OCI-LY7 (cell line): ENCODE measurements at regions not wholly inside any gene's neighbourhood (a gene's known extent, or its start where the extent isn't known, plus 50 kb on each side); places are given as distances from the start of the nearest gene placed in this dataset.

Source experiments
- BruUV-seq: library from RNA; stranded (reverse); fragments of 400-500 nt; replicated peaks from 2 replicates; lab custom pipeline; 2021; lab: Mats Ljungman, UMichigan
- CTCF ChIA-PET: fragments of 300-600 bp; sonication (Branson Sonifier 250); formaldehyde crosslinking; loops from one replicate; lab custom pipeline; 2022; ENCODE audit warnings: antibody characterized with exemption; ENCODE audit not compliant: unreplicated experiment; lab: Charles Lee
- POLR2A ChIA-PET: fragments of 300-600 bp; sonication (Branson Sonifier 250); formaldehyde crosslinking; loops from one replicate; lab custom pipeline; 2022; ENCODE audit warnings: antibody characterized with exemption; lab: Charles Lee
- DNase-seq: peaks from one replicate; pipeline ENCODE4 v3.0.0-alpha.2; 2015; ENCODE audit warnings: low spot score
- H2AFZ ChIP-seq: fragments of 200-600 bp; sonication (generic), shearing (Covaris generic); 2 replicates; pipeline ENCODE4 v1.6.1; 2014; ENCODE audit warnings: mild to moderate bottlenecking, antibody characterized with exemption, low read length, moderate library complexity
- H3K27ac ChIP-seq: fragments of 200-600 bp; sonication (generic); 2 replicates; pipeline ENCODE4 v1.5.1; 2014; ENCODE audit warnings: mixed run types, low read depth, mild to moderate bottlenecking, moderate library complexity, low read length, inconsistent platforms; ENCODE audit not compliant: poor library complexity, severe bottlenecking
- H3K36me3 ChIP-seq: fragments of 200-600 bp; sonication (generic); 2 replicates; pipeline ENCODE4 v1.6.1; 2014; ENCODE audit warnings: mild to moderate bottlenecking, antibody characterized with exemption, low read length, moderate library complexity, mixed read lengths; ENCODE audit not compliant: insufficient read depth
- H3K4me1 ChIP-seq: fragments of 200-600 bp; sonication (generic); 2 replicates; pipeline ENCODE4 v1.5.1; 2014; ENCODE audit warnings: mild to moderate bottlenecking, low read length; ENCODE audit not compliant: insufficient read depth, poor library complexity, severe bottlenecking
- H3K4me2 ChIP-seq: fragments of 200-600 bp; sonication (generic); 2 replicates; pipeline ENCODE4 v1.6.1; 2014; ENCODE audit warnings: mild to moderate bottlenecking, low read length
- H3K4me3 ChIP-seq: fragments of 200-600 bp; sonication (generic); 2 replicates; pipeline ENCODE4 v1.5.1; 2014; ENCODE audit warnings: mild to moderate bottlenecking, low read depth, low read length; ENCODE audit not compliant: poor library complexity, severe bottlenecking
- H3K79me2 ChIP-seq: fragments of 200-600 bp; sonication (generic); 2 replicates; pipeline ENCODE4 v1.6.1; 2016; ENCODE audit warnings: low read depth, mild to moderate bottlenecking, low read length, moderate library complexity, mixed read lengths; ENCODE audit not compliant: insufficient read depth
- H3K9me2 ChIP-seq: fragments of 200-600 bp; sonication (generic); 2 replicates; pipeline ENCODE4 v1.6.1; 2016; ENCODE audit warnings: mild to moderate bottlenecking, low read length, mixed read lengths; ENCODE audit not compliant: insufficient read depth
- H3K9me3 ChIP-seq: fragments of 200-600 bp; sonication (generic); 2 replicates; pipeline ENCODE4 v1.6.1; 2014; ENCODE audit warnings: mild to moderate bottlenecking, mixed run types, low read length, mixed read lengths
- H4K20me1 ChIP-seq: fragments of 200-600 bp; sonication (generic); 2 replicates; pipeline ENCODE4 v1.6.1; 2014; ENCODE audit warnings: mild to moderate bottlenecking, antibody characterized with exemption, low read length, moderate library complexity, mixed read lengths; ENCODE audit not compliant: insufficient read depth
- EZH2phosphoT487 ChIP-seq: fragments of 200-600 bp; sonication (generic); IDR thresholded peaks from 2 replicates; pipeline ENCODE4 v1.6.1; 2018; ENCODE audit warnings: low read depth, borderline replicate concordance, mild to moderate bottlenecking, mixed run types, antibody characterized with exemption, low read length, moderate library complexity, mixed read lengths
- intact Hi-C: fragments of 100-400 bp; cut with micrococcal nuclease; formaldehyde crosslinking; loops from one replicate; pipeline ENCODE4 v1.10.0; 2022; ENCODE audit not compliant: unreplicated experiment
- TF ChIP-seq, protein P1 (sequence below): fragments of 200-600 bp; sonication (generic); conservative IDR thresholded peaks from 2 replicates; pipeline ENCODE4 v1.5.1; 2014; ENCODE audit warnings: mild to moderate bottlenecking, antibody characterized with exemption, low read length, moderate library complexity, mixed read lengths

DNA sequence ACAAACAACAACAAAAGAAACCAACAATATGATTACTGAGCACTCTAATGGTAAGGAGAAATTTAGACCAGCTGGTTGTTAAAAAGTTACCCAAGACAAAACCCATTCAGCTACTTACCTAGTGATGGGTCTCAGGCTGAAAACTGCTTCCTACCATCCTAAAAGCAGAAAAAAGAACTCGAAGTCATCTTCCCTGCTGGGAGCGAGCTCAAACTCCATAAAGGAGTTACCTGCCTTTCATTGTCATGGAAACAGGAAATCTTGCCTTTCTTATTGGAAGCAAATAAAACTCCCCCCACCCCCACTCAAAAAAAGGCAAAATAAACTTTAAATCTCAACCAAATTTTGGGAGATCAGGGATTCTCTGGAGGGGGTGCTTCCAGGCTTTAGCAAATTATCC lies 1478.3 kb downstream of the C4orf33 start:
- no peaks in the 10 kb centered on the region for H3K36me3 ChIP-seq
- H2AFZ ChIP-seq: peak overlapping the region; percentile 93
- no peak for DNase-seq
- no peak overlapping the region for H3K4me3 ChIP-seq
- ChIA-PET POLR2A (interaction anchor here (1.0 to 2.2 kb wide), 4 partner anchors 8 to 25 kb away, joined by 3 to 9 read pairs (median 5); no protein-coding TSS in a partner anchor), CTCF (no interaction called here)
- no peak overlapping the region for H3K27ac ChIP-seq
- H3K9me2 ChIP-seq: no peaks in the 10 kb centered on the region
- intact Hi-C loops: no loop called here
- BruUV-seq: no TSS peak
- H4K20me1 ChIP-seq: no peaks in the 10 kb centered on the region
- H3K4me2 ChIP-seq: peak overlapping the region; percentile 4; the same call in 1 of the 2 replicates
- no peaks in the 10 kb centered on the region for H3K79me2 ChIP-seq
- peaks cover 16% of the 10 kb centered on the region for H3K4me1 ChIP-seq
- TF ChIP-seq, protein P1, sequence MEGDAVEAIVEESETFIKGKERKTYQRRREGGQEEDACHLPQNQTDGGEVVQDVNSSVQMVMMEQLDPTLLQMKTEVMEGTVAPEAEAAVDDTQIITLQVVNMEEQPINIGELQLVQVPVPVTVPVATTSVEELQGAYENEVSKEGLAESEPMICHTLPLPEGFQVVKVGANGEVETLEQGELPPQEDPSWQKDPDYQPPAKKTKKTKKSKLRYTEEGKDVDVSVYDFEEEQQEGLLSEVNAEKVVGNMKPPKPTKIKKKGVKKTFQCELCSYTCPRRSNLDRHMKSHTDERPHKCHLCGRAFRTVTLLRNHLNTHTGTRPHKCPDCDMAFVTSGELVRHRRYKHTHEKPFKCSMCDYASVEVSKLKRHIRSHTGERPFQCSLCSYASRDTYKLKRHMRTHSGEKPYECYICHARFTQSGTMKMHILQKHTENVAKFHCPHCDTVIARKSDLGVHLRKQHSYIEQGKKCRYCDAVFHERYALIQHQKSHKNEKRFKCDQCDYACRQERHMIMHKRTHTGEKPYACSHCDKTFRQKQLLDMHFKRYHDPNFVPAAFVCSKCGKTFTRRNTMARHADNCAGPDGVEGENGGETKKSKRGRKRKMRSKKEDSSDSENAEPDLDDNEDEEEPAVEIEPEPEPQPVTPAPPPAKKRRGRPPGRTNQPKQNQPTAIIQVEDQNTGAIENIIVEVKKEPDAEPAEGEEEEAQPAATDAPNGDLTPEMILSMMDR: no peak
- TF ChIP-seq EZH2phosphoT487: no peak
- peaks cover 14% of the 10 kb centered on the region; the same call in 1 of the 2 replicates for H3K9me3 ChIP-seq

GRCh38 chr4:130576218-130576617 lies 1480.3 kb downstream of the C4orf33 start:
- Histone ChIP-seq H4K20me1 (no peaks in the 10 kb centered on the region), H3K9me3 (0 out of 2 replicates have a peak, but pooled peaks cover 14% of the 10 kb centered on the region), H3K79me2 (no peaks in the 10 kb centered on the region), H3K36me3 (no peaks in the 10 kb centered on the region), H3K4me3 (no peak overlapping the region), H2AFZ (no peak overlapping the region), H3K4me2 (no peak overlapping the region), H3K9me2 (no peaks in the 10 kb centered on the region), H3K4me1 (peaks cover 16% of the 10 kb centered on the region), H3K27ac (no peak overlapping the region)
- no TSS peak for BruUV-seq
- POLR2A ChIA-PET: interaction anchor here (0.8 to 1.6 kb wide), 2 partner anchors 11 to 13 kb away, joined by 3 to 4 read pairs; no protein-coding TSS in a partner anchor
- CTCF ChIA-PET: no interaction called here
- no peak for TF ChIP-seq EZH2phosphoT487
- TF ChIP-seq, protein P1: no peak
- DNase-seq: no peak
- intact Hi-C loops: no loop called here

GRCh38 chr4:130591091-130591490 lies 1495.1 kb downstream of the C4orf33 start:
- TF ChIP-seq, protein P1: no peak
- TF ChIP-seq EZH2phosphoT487: no peak
- Histone ChIP-seq H2AFZ (no peak overlapping the region), H3K9me2 (no peaks in the 10 kb centered on the region), H3K79me2 (no peaks in the 10 kb centered on the region), H3K4me2 (no peak overlapping the region), H3K9me3 (no peaks in the 10 kb centered on the region), H3K4me1 (no peaks in the 10 kb centered on the region), H3K36me3 (no peaks in the 10 kb centered on the region), H4K20me1 (no peaks in the 10 kb centered on the region), H3K4me3 (no peak overlapping the region), H3K27ac (no peak overlapping the region)
- intact Hi-C loops: no loop called here
- no peak for DNase-seq
- POLR2A ChIA-PET: interaction anchor here (0.6 to 1.1 kb wide), 2 partner anchors 12 to 1406 kb away, joined by 3 to 5 read pairs; no protein-coding TSS in a partner anchor
- no TSS peak for BruUV-seq
- CTCF ChIA-PET: no interaction called here
